HepG2 (cell line): ENCODE measurements at regions not wholly inside any gene's neighbourhood (a gene's known extent, or its start where the extent isn't known, plus 50 kb on each side); places are given as distances from the start of the nearest gene placed in this dataset.

Experiments used
- EZH2 ChIP-seq: conservative IDR thresholded peaks from 2 replicates; pipeline ENCODE4 v1.6.1; 2012; ENCODE audit warnings: mild to moderate bottlenecking, low read depth, low read length, moderate library complexity
- FIP1L1 ChIP-seq: fragments of 200-400 bp; formaldehyde crosslinking; IDR thresholded peaks from 2 replicates; pipeline ENCODE4 v1.6.1; 2018; ENCODE audit warnings: low read depth, mild to moderate bottlenecking, low read length, moderate library complexity, borderline replicate concordance; ENCODE audit not compliant: insufficient read depth
- POLR2AphosphoS5 ChIP-seq: IDR thresholded peaks from 2 replicates; pipeline ENCODE4 v1.6.1; 2012; ENCODE audit warnings: low read depth, low read length
- RORA ChIP-seq: sonication (generic); formaldehyde crosslinking; IDR thresholded peaks from 2 replicates; pipeline ENCODE4 v1.5.0; 2020; ENCODE audit warnings: mild to moderate bottlenecking, missing genetic modification reagents, moderate library complexity
- SAP130 ChIP-seq: IDR thresholded peaks from 2 replicates; pipeline ENCODE4 v1.6.1; 2016; ENCODE audit warnings: low read depth
- ZNF3 ChIP-seq: IDR thresholded peaks from 2 replicates; pipeline ENCODE4 v1.7.0; 2017; ENCODE audit warnings: inconsistent platforms
- ZNF331 ChIP-seq: sonication (generic); formaldehyde crosslinking; IDR thresholded peaks from 2 replicates; pipeline ENCODE4 v1.4.0; 2020; ENCODE audit warnings: missing genetic modification reagents
- TF ChIP-seq, protein P1 (sequence below): sonication (generic); formaldehyde crosslinking; IDR thresholded peaks from 2 replicates; pipeline ENCODE4 v1.5.0; 2020; ENCODE audit warnings: mild to moderate bottlenecking, missing genetic modification reagents
- TF ChIP-seq, protein P2 (sequence below): sonication (generic); formaldehyde crosslinking; IDR thresholded peaks from 2 replicates; pipeline ENCODE4 v1.5.0; 2020; ENCODE audit warnings: mild to moderate bottlenecking, missing genetic modification reagents, moderate library complexity
- TF ChIP-seq, protein P3 (sequence below), 2 experiments: IDR thresholded peaks; 2 replicates each; pipeline ENCODE4 v1.6.1; 2011 to 2012; ENCODE audit warnings: low read length in 2 of 2, borderline replicate concordance in 1 of 2, low read depth in 1 of 2, mild to moderate bottlenecking in 1 of 2, moderate library complexity in 1 of 2

DNA sequence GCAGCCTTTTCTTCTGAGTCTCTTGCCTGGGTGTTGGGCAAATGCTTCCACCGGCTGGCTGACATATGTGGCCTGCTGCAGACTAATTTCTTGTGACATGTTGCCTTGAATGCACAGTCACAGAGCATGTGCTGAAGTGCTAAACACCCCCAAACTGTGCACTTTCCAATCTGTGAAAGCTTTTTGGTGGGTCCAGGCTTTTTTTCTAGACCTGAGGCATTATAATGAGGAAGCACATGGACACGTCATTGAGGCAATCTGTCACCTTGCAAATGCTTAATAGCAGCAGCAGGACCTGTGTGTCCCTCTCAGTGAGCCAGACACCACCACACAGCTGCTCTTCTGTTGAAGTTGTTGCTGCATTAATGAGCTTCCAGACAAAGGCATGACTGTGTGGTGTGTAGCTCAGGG lies 274.7 kb downstream of the ELAVL2 start:
- TF ChIP-seq FIP1L1 (no peak), POLR2AphosphoS5 (no peak), SAP130 (no peak), ZNF331 (CRISPR knock-in tag) (no peak), EZH2 (no peak), ZNF3 (CRISPR knock-in tag) (no peak), RORA (CRISPR knock-in tag) (no peak)
- TF ChIP-seq, protein P1, sequence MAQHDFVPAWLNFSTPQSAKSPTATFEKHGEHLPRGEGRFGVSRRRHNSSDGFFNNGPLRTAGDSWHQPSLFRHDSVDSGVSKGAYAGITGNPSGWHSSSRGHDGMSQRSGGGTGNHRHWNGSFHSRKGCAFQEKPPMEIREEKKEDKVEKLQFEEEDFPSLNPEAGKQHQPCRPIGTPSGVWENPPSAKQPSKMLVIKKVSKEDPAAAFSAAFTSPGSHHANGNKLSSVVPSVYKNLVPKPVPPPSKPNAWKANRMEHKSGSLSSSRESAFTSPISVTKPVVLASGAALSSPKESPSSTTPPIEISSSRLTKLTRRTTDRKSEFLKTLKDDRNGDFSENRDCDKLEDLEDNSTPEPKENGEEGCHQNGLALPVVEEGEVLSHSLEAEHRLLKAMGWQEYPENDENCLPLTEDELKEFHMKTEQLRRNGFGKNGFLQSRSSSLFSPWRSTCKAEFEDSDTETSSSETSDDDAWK (CRISPR knock-in tag): no peak
- TF ChIP-seq, protein P2, sequence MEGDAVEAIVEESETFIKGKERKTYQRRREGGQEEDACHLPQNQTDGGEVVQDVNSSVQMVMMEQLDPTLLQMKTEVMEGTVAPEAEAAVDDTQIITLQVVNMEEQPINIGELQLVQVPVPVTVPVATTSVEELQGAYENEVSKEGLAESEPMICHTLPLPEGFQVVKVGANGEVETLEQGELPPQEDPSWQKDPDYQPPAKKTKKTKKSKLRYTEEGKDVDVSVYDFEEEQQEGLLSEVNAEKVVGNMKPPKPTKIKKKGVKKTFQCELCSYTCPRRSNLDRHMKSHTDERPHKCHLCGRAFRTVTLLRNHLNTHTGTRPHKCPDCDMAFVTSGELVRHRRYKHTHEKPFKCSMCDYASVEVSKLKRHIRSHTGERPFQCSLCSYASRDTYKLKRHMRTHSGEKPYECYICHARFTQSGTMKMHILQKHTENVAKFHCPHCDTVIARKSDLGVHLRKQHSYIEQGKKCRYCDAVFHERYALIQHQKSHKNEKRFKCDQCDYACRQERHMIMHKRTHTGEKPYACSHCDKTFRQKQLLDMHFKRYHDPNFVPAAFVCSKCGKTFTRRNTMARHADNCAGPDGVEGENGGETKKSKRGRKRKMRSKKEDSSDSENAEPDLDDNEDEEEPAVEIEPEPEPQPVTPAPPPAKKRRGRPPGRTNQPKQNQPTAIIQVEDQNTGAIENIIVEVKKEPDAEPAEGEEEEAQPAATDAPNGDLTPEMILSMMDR (CRISPR knock-in tag): no peak
- TF ChIP-seq, protein P3, sequence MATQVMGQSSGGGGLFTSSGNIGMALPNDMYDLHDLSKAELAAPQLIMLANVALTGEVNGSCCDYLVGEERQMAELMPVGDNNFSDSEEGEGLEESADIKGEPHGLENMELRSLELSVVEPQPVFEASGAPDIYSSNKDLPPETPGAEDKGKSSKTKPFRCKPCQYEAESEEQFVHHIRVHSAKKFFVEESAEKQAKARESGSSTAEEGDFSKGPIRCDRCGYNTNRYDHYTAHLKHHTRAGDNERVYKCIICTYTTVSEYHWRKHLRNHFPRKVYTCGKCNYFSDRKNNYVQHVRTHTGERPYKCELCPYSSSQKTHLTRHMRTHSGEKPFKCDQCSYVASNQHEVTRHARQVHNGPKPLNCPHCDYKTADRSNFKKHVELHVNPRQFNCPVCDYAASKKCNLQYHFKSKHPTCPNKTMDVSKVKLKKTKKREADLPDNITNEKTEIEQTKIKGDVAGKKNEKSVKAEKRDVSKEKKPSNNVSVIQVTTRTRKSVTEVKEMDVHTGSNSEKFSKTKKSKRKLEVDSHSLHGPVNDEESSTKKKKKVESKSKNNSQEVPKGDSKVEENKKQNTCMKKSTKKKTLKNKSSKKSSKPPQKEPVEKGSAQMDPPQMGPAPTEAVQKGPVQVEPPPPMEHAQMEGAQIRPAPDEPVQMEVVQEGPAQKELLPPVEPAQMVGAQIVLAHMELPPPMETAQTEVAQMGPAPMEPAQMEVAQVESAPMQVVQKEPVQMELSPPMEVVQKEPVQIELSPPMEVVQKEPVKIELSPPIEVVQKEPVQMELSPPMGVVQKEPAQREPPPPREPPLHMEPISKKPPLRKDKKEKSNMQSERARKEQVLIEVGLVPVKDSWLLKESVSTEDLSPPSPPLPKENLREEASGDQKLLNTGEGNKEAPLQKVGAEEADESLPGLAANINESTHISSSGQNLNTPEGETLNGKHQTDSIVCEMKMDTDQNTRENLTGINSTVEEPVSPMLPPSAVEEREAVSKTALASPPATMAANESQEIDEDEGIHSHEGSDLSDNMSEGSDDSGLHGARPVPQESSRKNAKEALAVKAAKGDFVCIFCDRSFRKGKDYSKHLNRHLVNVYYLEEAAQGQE (IDR thresholded peaks at IDR 0.05; ENCODE audit: borderline replicate concordance in 1 of 2, low read depth in 1 of 2, low read length in 2 of 2): no peak
